ENCODE measurements at regions not wholly inside any gene's neighbourhood (a gene's known extent, or its start where the extent isn't known, plus 50 kb on each side); places are given as distances from the start of the nearest gene placed in this dataset.

GRCh38 chr20:40540166-40540565, 148.9 kb downstream of the MAFB start:
- Histone ChIP-seq H3K4me1 (replicated peaks in 1 of 4; ENCODE audit: control insufficient read depth in 3 of 4, insufficient read depth in 4 of 4, low read length in 3 of 4) (no peaks in the 10 kb centered on the region), H3K27me3 (replicated peaks in 1 of 4; ENCODE audit: control insufficient read depth in 3 of 4, extremely low read depth in 1 of 4, insufficient read depth in 3 of 4, low read length in 3 of 4) (no peaks in the 10 kb centered on the region; a peak in 1 of 7 replicates), H2AFZ (ENCODE audit: low read length) (no peak overlapping the region), H2BK120ac (replicated peaks; ENCODE audit: low read depth, low read length) (no peak overlapping the region), H3K79me1 (ENCODE audit: low read depth, low read length) (no peaks in the 10 kb centered on the region), H4K91ac (replicated peaks; ENCODE audit: insufficient read length, low read length) (no peak overlapping the region), H3K9me3 (ENCODE audit: insufficient read depth in 2 of 2, low read depth in 1 of 2, low read length in 1 of 2) (no peaks in the 10 kb centered on the region), H3K23ac (ENCODE audit: insufficient read length) (no peak overlapping the region), H2BK20ac (ENCODE audit: low read length) (no peak overlapping the region), H3K4me2 (ENCODE audit: insufficient read depth in 1 of 2, low read depth in 2 of 2, low read length in 2 of 2) (no peak overlapping the region), H3K27ac (ENCODE audit: low read depth, low read length) (no peak overlapping the region), H3K18ac (ENCODE audit: extremely low read depth, low read length) (no peak overlapping the region), H3K4ac (replicated peaks; ENCODE audit: insufficient read length, low read depth, low read length) (no peak overlapping the region), H4K5ac (ENCODE audit: insufficient read length, low read depth, low read length) (no peak overlapping the region), H3K23me2 (ENCODE audit: low read depth, low read length) (no peaks in the 10 kb centered on the region), H4K8ac (ENCODE audit: extremely low read depth, insufficient read depth, low read length) (no peak overlapping the region), H3K9ac (replicated peaks in 1 of 4; ENCODE audit: extremely low read depth in 1 of 4, low read depth in 3 of 4, low read length in 3 of 4) (no peak overlapping the region), H3K14ac (ENCODE audit: insufficient read length) (no peak overlapping the region), H4K20me1 (replicated peaks in 1 of 2; ENCODE audit: control insufficient read depth in 1 of 2, insufficient read depth in 2 of 2, low read length in 2 of 2) (no peaks in the 10 kb centered on the region), H3K79me2 (ENCODE audit: control insufficient read depth in 1 of 2, insufficient read depth in 2 of 2, low read length in 2 of 2) (no peaks in the 10 kb centered on the region), H2BK12ac (ENCODE audit: low read depth, low read length) (no peak overlapping the region), H3K56ac (replicated peaks; ENCODE audit: insufficient read length, low read depth, low read length) (no peak overlapping the region), H2BK15ac (ENCODE audit: low read length) (no peak overlapping the region), H2BK5ac (ENCODE audit: low read depth, low read length) (no peak overlapping the region), H3K4me3 (ENCODE audit: extremely low read depth in 1 of 4, insufficient read depth in 2 of 4, low read depth in 3 of 4, low read length in 4 of 4) (no peak overlapping the region), H2AK5ac (ENCODE audit: low read depth, low read length) (no peak overlapping the region), H3K36me3 (ENCODE audit: control insufficient read depth in 2 of 4, insufficient read depth in 4 of 4, low read length in 3 of 4) (no peaks in the 10 kb centered on the region)
- DNase-seq (ENCODE audit: low read depth in 1 of 2, low spot score in 2 of 2) (no peak), FAIRE-seq (no peak)
- ChIA-PET CTCF (ENCODE audit: partially characterized antibody) (interaction anchor here (0.8 to 1.9 kb wide), 2 partner anchors 11 to 711 kb away, joined by 3 to 4 read pairs; no protein-coding TSS in a partner anchor), POLR2A (ENCODE audit: partially characterized antibody) (no interaction called here)
- 85% methylated on average over 2 of the region's 2 CpGs; no CpG with 5 or more reads in 1 of the 2 experiments for WGBS, 2 experiments (ENCODE audit: extremely low coverage in 1 of 2, insufficient coverage in 1 of 2, insufficient read length in 1 of 2, insufficient replicate concordance in 2 of 2, low coverage in 1 of 2, low lambda C conversion rate in 2 of 2, missing lambda C conversion rate in 1 of 2)
- TF ChIP-seq SRF (IDR thresholded peaks at IDR 0.05; ENCODE audit: low read depth, low read length) (no peak), SP4 (IDR thresholded peaks at IDR 0.05; ENCODE audit: low read length) (no peak), CTCF (IDR thresholded peaks at IDR 0.05; ENCODE audit: control extremely low read depth in 1 of 3, insufficient read depth in 1 of 3, low read depth in 1 of 3, low read length in 3 of 3) (no peak), SUZ12 (IDR thresholded peaks at IDR 0.05; ENCODE audit: low read length) (no peak), BCL11A (IDR thresholded peaks at IDR 0.05; ENCODE audit: low read depth in 2 of 2, low read length in 2 of 2) (no peak), ATF3 (IDR thresholded peaks at IDR 0.05; ENCODE audit: insufficient read depth, low read depth, low read length) (no peak), SIN3A (conservative IDR thresholded peaks at IDR 0.05 in 1 of 2, IDR thresholded peaks at IDR 0.05 in 1 of 2; ENCODE audit: low read depth in 1 of 2, low read length in 2 of 2) (no peak), SP1 (IDR thresholded peaks at IDR 0.05; ENCODE audit: low read depth, low read length) (no peak), TAF1 (IDR thresholded peaks at IDR 0.05; ENCODE audit: low read depth, low read length) (no peak), SIX5 (IDR thresholded peaks at IDR 0.05; ENCODE audit: low read depth, low read length) (no peak), RFX5 (IDR thresholded peaks at IDR 0.05; ENCODE audit: borderline replicate concordance, low read depth, low read length) (no peak)
